Psoas muscle (tissue), 7 donors: ENCODE measurements at regions not wholly inside any gene's neighbourhood (a gene's known extent, or its start where the extent isn't known, plus 50 kb on each side); places are given as distances from the start of the nearest gene placed in this dataset.
A peak's percentile ranks its signal among the peaks of the same experiment; 100 is the strongest.

Source experiments
- ATAC-seq, 4 donors: fragments of 200-7000 bp; cut with Tn5 transposase; one replicate each; pipeline ENCODE4 v1.9.1; 2020; ENCODE audit warnings: moderate library complexity in 3 of 4, mild to moderate bottlenecking in 2 of 4
- DNase-seq, 2 donors: peaks; one replicate each; pipeline ENCODE4 v3.0.0-alpha.2; 2020
- H3K27ac ChIP-seq: fragments of 200-600 bp; one replicate; pipeline ENCODE4 v1.8.0; 2022
- H3K27me3 ChIP-seq, 3 donors: fragments of 200-600 bp in 1 of 3; one replicate each; pipeline versions ENCODE4 v1.6.1 to v1.8.0; 2013 to 2022; ENCODE audit warnings: low read length in 2 of 3, mild to moderate bottlenecking in 2 of 3, moderate library complexity in 1 of 3; ENCODE audit not compliant: insufficient read depth in 3 of 3
- H3K36me3 ChIP-seq, 2 donors: fragments of 200-600 bp in 1 of 2; one replicate each; pipeline versions ENCODE4 v1.6.1 to v1.8.0; 2013 to 2022; ENCODE audit warnings: low read depth in 1 of 2, mild to moderate bottlenecking in 1 of 2, moderate library complexity in 1 of 2; ENCODE audit not compliant: insufficient read depth in 1 of 2
- H3K4me1 ChIP-seq: fragments of 200-600 bp; one replicate; pipeline ENCODE4 v1.8.0; 2022
- H3K4me3 ChIP-seq: fragments of 200-600 bp; one replicate; pipeline ENCODE4 v1.8.0; 2022; ENCODE audit warnings: mild to moderate bottlenecking
- H3K9me3 ChIP-seq: fragments of 200-600 bp; one replicate; pipeline ENCODE4 v1.8.0; 2022
- WGBS, 3 donors: extraction: QIAGEN DNeasy Blood & Tissue Kit; methylation state at CpG; one replicate each; pipeline versions ENCODE4 v1.1.6 to v1.1.7; 2013; 5-methylcytosine and 5-hydroxymethylcytosine counted together
- intact Hi-C, 2 donors: fragments of 100-400 bp; cut with DNase I; formaldehyde crosslinking; loops; one replicate each; pipeline versions ENCODE4 v1.11.0 to v1.14.2; 2022
- TF ChIP-seq, protein P1 (sequence below): fragments of 200-600 bp; IDR thresholded peaks from one replicate; pipeline ENCODE4 v1.8.0; 2022; ENCODE audit warnings: antibody characterized with exemption
- donor health status: healthy with polysubstance abuse.
- donor health status: DM: no; HTN: no; CAD: no; lungs with moderate emphysema.
- donor health status: Bipolar disorder and iron deficiency.
- donor health status: healthy.
- donor health status: DM: yes; HTN: yes; CAD: no.
- donor health status: DM: no; HTN: no; CAD: no.
- donor health status: DM: yes; HTN: yes; CAD: no.

DNA sequence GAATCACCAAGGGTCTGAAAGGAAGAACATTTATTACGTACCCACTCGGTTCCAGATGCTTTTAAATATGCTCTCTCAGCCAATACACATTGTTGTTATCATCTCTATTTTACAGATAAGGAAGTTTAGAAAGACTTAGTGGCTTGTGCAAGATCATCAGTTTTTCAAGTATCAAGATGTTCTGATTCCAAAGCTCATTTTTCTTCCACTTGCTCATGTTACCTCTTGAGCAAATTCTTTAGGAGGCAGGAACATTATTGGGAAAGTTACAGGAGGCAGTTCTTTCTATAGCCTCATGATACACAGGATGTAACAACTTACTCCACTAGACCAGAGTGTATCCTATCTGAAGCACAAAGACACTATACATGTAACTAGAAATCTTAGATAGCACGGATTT is 65.0 kb upstream of the MMADHC start:
- Histone ChIP-seq H3K9me3 (no peaks in the 10 kb centered on the region), H3K4me1 (no peaks in the 10 kb centered on the region), H3K4me3 (no peak overlapping the region), H3K27me3 (no peaks in the 10 kb centered on the region), H3K27ac (no peak overlapping the region), H3K36me3 (no peaks in the 10 kb centered on the region)
- ATAC-seq = peak in 1 of 4 donors; percentile 22
- no peak for DNase-seq
- intact Hi-C loops = no loop called here
- WGBS, 3 donors = 67 to 89% (median 85%) methylated on average over 3 of the region's 3 CpGs
- TF ChIP-seq, protein P1, sequence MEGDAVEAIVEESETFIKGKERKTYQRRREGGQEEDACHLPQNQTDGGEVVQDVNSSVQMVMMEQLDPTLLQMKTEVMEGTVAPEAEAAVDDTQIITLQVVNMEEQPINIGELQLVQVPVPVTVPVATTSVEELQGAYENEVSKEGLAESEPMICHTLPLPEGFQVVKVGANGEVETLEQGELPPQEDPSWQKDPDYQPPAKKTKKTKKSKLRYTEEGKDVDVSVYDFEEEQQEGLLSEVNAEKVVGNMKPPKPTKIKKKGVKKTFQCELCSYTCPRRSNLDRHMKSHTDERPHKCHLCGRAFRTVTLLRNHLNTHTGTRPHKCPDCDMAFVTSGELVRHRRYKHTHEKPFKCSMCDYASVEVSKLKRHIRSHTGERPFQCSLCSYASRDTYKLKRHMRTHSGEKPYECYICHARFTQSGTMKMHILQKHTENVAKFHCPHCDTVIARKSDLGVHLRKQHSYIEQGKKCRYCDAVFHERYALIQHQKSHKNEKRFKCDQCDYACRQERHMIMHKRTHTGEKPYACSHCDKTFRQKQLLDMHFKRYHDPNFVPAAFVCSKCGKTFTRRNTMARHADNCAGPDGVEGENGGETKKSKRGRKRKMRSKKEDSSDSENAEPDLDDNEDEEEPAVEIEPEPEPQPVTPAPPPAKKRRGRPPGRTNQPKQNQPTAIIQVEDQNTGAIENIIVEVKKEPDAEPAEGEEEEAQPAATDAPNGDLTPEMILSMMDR = no peak

DNA sequence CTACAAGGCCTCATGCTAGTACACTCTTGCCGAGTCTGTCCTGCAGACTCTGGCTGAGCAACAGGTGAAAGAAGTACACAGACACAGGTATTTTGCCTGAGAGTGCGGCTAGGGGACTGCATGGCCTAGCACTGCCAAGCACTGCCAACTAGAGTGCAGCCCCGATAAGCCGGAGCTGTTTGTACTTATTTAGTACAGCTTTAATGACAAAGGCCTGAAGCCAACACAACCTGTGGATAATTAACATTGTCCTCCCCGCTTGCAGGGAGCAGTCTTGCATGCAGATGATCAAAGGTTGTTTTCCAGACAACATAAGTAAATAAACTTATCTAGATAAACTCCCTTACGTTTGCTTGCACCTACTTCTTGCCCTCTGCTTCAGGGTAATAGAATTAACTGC is 63.7 kb upstream of the MMADHC start:
- H3K4me1 ChIP-seq = no peaks in the 10 kb centered on the region
- no peaks in the 10 kb centered on the region for H3K36me3 ChIP-seq
- 83 to 93% (median 92%) methylated on average over 6 of the region's 6 CpGs for WGBS, 3 donors
- no peaks in the 10 kb centered on the region for H3K9me3 ChIP-seq
- H3K4me3 ChIP-seq = no peak overlapping the region
- intact Hi-C loops = no loop called here
- TF ChIP-seq, protein P1 = no peak
- H3K27me3 ChIP-seq = no peaks in the 10 kb centered on the region
- ATAC-seq (no peak), DNase-seq (no peak)
- no peak overlapping the region for H3K27ac ChIP-seq

DNA sequence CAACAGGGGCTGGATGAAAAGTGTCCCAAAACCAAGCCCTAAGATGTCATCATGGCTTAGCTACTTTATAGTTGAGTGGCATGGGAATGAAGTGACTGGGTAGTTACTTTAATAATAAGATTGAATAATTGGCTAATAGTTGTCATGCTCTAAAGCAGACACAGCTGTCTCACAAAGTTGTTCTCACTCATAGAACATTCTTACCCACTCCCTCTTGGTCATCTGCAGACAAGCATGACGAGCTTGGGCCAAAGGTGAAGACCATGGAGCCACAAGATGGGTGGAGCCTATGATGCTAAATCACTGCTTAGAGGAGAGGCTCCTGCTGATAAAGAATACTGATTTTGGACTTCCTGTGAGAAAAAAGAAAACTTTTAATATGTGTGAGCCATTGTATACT is 62.4 kb upstream of the MMADHC start:
- intact Hi-C loops = no loop called here
- WGBS, 3 donors = 55 to 71% (median 63%) methylated on average over 1 of the region's 1 CpG
- no peak overlapping the region for H3K27ac ChIP-seq
- TF ChIP-seq, protein P1 = no peak
- no peaks in the 10 kb centered on the region for H3K4me1 ChIP-seq
- no peaks in the 10 kb centered on the region for H3K27me3 ChIP-seq
- H3K4me3 ChIP-seq = no peak overlapping the region
- no peak for DNase-seq
- no peaks in the 10 kb centered on the region for H3K9me3 ChIP-seq
- no peaks in the 10 kb centered on the region for H3K36me3 ChIP-seq
- ATAC-seq = no peak

DNA sequence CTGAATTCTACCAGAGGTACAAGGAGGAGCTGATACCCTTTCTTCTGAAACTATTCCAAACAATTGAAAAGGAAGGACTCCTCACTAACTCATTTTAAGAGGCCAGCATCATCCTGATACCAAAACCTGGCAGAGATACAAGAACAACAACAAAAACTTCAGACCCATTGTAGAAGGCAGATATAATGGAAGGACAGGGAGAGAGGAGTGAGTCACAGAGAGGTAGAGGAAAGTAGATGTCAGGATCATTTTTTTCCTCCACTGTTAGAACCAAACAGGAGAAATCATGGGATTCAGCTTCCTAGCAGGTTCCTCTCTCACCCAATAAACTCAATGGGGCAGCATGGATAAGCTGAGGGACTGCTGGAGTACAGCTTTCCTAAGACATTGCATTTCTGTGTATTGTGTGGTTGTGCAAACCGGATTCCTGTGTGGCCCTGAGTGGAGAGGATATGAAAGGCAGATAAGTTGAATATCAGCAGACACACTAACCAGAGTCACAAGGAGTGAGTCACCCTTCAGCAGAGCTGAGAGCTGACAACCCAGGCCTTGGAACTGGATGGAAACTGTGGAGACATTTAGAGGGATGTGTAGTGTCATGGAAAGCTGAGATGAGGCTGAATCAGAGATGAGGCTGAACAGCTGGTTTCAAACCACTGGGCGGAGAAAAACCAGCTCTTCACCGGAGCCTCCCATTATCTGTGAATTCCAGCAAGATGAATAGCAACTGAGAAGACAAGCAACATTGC is 60.9 kb upstream of the MMADHC start:
- H3K4me3 ChIP-seq = no peak overlapping the region
- ATAC-seq (peak in 3 of 4 donors; percentile 38 to 73 (median 49)), DNase-seq (peak in 1 of 2 donors; percentile 9)
- WGBS, 3 donors = 56 to 65% (median 62%) methylated on average over 3 of the region's 3 CpGs
- H3K36me3 ChIP-seq = no peaks in the 10 kb centered on the region
- intact Hi-C loops = no loop called here
- H3K27me3 ChIP-seq = no peaks in the 10 kb centered on the region
- TF ChIP-seq, protein P1 = no peak
- H3K9me3 ChIP-seq = no peaks in the 10 kb centered on the region
- no peaks in the 10 kb centered on the region for H3K4me1 ChIP-seq
- no peak overlapping the region for H3K27ac ChIP-seq

DNA sequence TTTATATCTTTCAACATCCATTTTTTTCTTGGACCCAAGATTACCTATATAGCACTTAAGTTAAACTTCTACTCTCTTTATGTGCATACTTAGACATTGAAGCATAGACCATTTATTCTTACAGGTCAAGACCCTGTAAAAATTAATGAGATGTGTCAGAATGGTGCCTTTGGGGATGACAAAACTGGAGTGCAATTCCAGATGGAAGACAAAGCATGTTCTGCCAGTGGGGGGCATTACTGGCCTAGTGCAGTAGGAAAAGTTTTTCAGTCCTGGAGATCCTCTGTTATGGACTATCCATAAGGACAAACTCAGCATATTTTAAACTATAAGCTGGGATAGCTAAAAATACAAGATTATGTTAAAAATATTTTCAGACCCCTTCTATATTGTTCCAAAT is 57.8 kb upstream of the MMADHC start:
- TF ChIP-seq, protein P1 = no peak
- no peak for DNase-seq
- intact Hi-C loops = no loop called here
- no peak for ATAC-seq
- Histone ChIP-seq H3K4me1 (no peaks in the 10 kb centered on the region), H3K27ac (no peak overlapping the region), H3K36me3 (no peaks in the 10 kb centered on the region), H3K9me3 (no peaks in the 10 kb centered on the region), H3K4me3 (no peak overlapping the region), H3K27me3 (no peaks in the 10 kb centered on the region)
